ENCODE measurements at regions not wholly inside any gene's neighbourhood (a gene's known extent, or its start where the extent isn't known, plus 50 kb on each side); places are given as distances from the start of the nearest gene placed in this dataset.

DNA sequence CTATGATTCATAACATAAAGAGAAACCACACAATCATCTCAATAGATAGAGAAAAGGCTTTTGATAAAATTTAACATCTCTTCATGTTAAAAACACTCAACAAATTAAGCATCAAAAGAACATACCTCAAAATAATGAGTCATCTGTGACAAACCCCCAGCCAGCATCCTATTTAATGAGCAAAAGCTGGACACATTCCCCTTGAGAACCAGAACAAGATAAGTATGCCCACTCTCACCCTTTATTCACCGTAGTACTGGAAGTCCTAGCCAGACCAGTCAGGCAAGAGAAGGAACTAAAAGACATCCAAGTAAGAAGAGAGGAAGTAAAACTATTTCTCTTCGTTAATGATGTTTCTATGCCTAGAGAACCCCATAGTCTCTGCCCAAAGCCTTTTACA is 507.2 kb downstream of the PABPC4L start:
- H4K8ac ChIP-seq (ENCODE audit: low read depth in 2 of 2, low read length in 2 of 2) = no peak overlapping the region
- H3K36me3 ChIP-seq (ENCODE audit: control insufficient read depth, insufficient read depth, low read length) = no peaks in the 10 kb centered on the region
- no peak overlapping the region for H4K91ac ChIP-seq (ENCODE audit: insufficient read depth, low read depth, low read length)
- no peak overlapping the region for H3K23ac ChIP-seq (ENCODE audit: low read depth, low read length)
- no peaks in the 10 kb centered on the region for H4K20me1 ChIP-seq (ENCODE audit: insufficient read depth, low read length)
- H2BK120ac ChIP-seq (ENCODE audit: low read depth, low read length) = no peak overlapping the region
- H3K79me1 ChIP-seq (ENCODE audit: low read depth in 1 of 2, low read length in 2 of 2) = no peaks in the 10 kb centered on the region
- H3K4me2 ChIP-seq (ENCODE audit: low read depth, low read length) = no peak overlapping the region
- in situ Hi-C loops (cut with MboI; ENCODE audit: low sequenced_read_pairs) (no loop called here), dilution Hi-C loops (cut with HindIII; ENCODE audit: low sequenced_read_pairs, unreplicated experiment) (no loop called here), intact Hi-C loops (cut with micrococcal nuclease) (no loop called here)
- TF ChIP-seq RAD21 (IDR thresholded peaks at IDR 0.05; ENCODE audit: low read length) = no peak
- no peak for TF ChIP-seq NFE2L2 (IDR thresholded peaks at IDR 0.05; ENCODE audit: low read depth, low read length)
- no peak for TF ChIP-seq SMC3 (IDR thresholded peaks at IDR 0.05; ENCODE audit: low read depth, low read length)
- no peak for TF ChIP-seq BHLHE40 (IDR thresholded peaks at IDR 0.05; ENCODE audit: low read depth, low read length)
- TF ChIP-seq MXI1 (IDR thresholded peaks at IDR 0.05; ENCODE audit: borderline replicate concordance, low read depth, low read length) = no peak
- no peak for TF ChIP-seq MAZ (IDR thresholded peaks at IDR 0.05; ENCODE audit: borderline replicate concordance, low read depth, low read length)
- TF ChIP-seq USF2 (IDR thresholded peaks at IDR 0.05; ENCODE audit: low read depth, low read length) = no peak
- TF ChIP-seq CTCF (conservative IDR thresholded peaks at IDR 0.05; ENCODE audit: low read depth, low read length) = no peak
- no peak for TF ChIP-seq CEBPB (IDR thresholded peaks at IDR 0.05; ENCODE audit: low read depth, low read length)
- TF ChIP-seq RFX5 (IDR thresholded peaks at IDR 0.05; ENCODE audit: low read depth, low read length) = no peak
- no peak for TF ChIP-seq CHD1 (IDR thresholded peaks at IDR 0.05; ENCODE audit: low read depth, low read length)
- no peak for TF ChIP-seq POLR2A (IDR thresholded peaks at IDR 0.05; ENCODE audit: low read depth, low read length)
- TF ChIP-seq, protein P1, sequence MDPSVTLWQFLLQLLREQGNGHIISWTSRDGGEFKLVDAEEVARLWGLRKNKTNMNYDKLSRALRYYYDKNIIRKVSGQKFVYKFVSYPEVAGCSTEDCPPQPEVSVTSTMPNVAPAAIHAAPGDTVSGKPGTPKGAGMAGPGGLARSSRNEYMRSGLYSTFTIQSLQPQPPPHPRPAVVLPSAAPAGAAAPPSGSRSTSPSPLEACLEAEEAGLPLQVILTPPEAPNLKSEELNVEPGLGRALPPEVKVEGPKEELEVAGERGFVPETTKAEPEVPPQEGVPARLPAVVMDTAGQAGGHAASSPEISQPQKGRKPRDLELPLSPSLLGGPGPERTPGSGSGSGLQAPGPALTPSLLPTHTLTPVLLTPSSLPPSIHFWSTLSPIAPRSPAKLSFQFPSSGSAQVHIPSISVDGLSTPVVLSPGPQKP (IDR thresholded peaks at IDR 0.05; ENCODE audit: borderline replicate concordance, low read depth, low read length) = no peak
- no peak for TF ChIP-seq FOS (IDR thresholded peaks at IDR 0.05; ENCODE audit: low read depth, low read length)
- TF ChIP-seq MAFK (IDR thresholded peaks at IDR 0.05; ENCODE audit: low read depth, low read length) = no peak
- no peak for TF ChIP-seq RCOR1 (IDR thresholded peaks at IDR 0.05; ENCODE audit: insufficient replicate concordance, low read length)
- no peaks in the 10 kb centered on the region for H3K9me1 ChIP-seq (ENCODE audit: insufficient read depth, low read length)
- H4K5ac ChIP-seq (ENCODE audit: low read depth, low read length) = no peak overlapping the region
- H3K56ac ChIP-seq (ENCODE audit: extremely low read depth, insufficient read depth, low read length) = no peak overlapping the region
- no peak overlapping the region for H2AK5ac ChIP-seq (ENCODE audit: low read depth, low read length)
- no peak overlapping the region for H2BK5ac ChIP-seq (ENCODE audit: low read depth, low read length, poor library complexity, severe bottlenecking)
- WGBS, 2 experiments (ENCODE audit: extremely low coverage in 2 of 2, insufficient read length in 1 of 2) = no CpG with 5 or more reads among the region's 2 CpGs
- H3K9me3 ChIP-seq (ENCODE audit: control insufficient read depth, insufficient read depth, low read length) = peaks cover 2% of the 10 kb centered on the region; the same call in 1 of the 2 replicates
- H2AFZ ChIP-seq (replicated peaks; ENCODE audit: low read length, poor library complexity) = no peak overlapping the region
- POLR2A ChIA-PET (ENCODE audit: unreplicated experiment) = no interaction called here
- H3K4me1 ChIP-seq (ENCODE audit: control insufficient read depth, insufficient read depth, low read length) = no peaks in the 10 kb centered on the region
- no peak overlapping the region for H3K9ac ChIP-seq (ENCODE audit: low read depth, low read length)
- no peak overlapping the region for H2BK20ac ChIP-seq (ENCODE audit: low read depth, low read length)
- H2AK9ac ChIP-seq (replicated peaks; ENCODE audit: low read depth, low read length, poor library complexity) = no peak overlapping the region
- CTCF ChIA-PET = no interaction called here
- H3K27ac ChIP-seq (ENCODE audit: insufficient read depth, low read length) = no peak overlapping the region
- no peak overlapping the region for H3K4me3 ChIP-seq (ENCODE audit: insufficient read depth, low read depth, low read length)
- no TSS peak for BruUV-seq (replicated peaks)
- no peaks in the 10 kb centered on the region for H3K27me3 ChIP-seq (ENCODE audit: control insufficient read depth, insufficient read depth, low read length)
- ATAC-seq (ENCODE audit: low read depth) (no peak), DNase-seq (no peak)
- no peak overlapping the region for H3K14ac ChIP-seq (replicated peaks; ENCODE audit: low read depth, low read length)
- H3K4ac ChIP-seq (ENCODE audit: low read depth, low read length) = no peak overlapping the region
- no peak overlapping the region for H2BK15ac ChIP-seq (ENCODE audit: low read depth, low read length)
- H3K18ac ChIP-seq (ENCODE audit: low read depth, low read length) = no peak overlapping the region

All from IMR-90 (cell line).